D721Med (cell line): ENCODE measurements at regions not wholly inside any gene's neighbourhood (a gene's known extent, or its start where the extent isn't known, plus 50 kb on each side); places are given as distances from the start of the nearest gene placed in this dataset.
A peak's percentile ranks its signal among the peaks of the same experiment; 100 is the strongest.
"Not testable (repeated sequence)": the region's sequence is repeated elsewhere in the genome, so short reads cannot be mapped to it uniquely, and the experiment has no call there.

Experiments used
- DNase-seq: peaks from one replicate; pipeline ENCODE4 v3.0.0; 2011; ENCODE audit warnings: low spot score; ENCODE audit not compliant: insufficient read length
- FAIRE-seq: peaks from 2 replicates; lab custom pipeline; 2011; peaks lifted over from hg19 to GRCh38; lab: Jason Lieb, UNC
- TF ChIP-seq, protein P1 (sequence below): IDR thresholded peaks from 2 replicates; pipeline ENCODE4 v1.5.1; 2012; ENCODE audit warnings: mild to moderate bottlenecking, control low read depth; ENCODE audit not compliant: insufficient read depth; ENCODE audit errors: missing control alignments

- DNase-seq (peak; percentile 64), FAIRE-seq (no peak)
- TF ChIP-seq, protein P1, sequence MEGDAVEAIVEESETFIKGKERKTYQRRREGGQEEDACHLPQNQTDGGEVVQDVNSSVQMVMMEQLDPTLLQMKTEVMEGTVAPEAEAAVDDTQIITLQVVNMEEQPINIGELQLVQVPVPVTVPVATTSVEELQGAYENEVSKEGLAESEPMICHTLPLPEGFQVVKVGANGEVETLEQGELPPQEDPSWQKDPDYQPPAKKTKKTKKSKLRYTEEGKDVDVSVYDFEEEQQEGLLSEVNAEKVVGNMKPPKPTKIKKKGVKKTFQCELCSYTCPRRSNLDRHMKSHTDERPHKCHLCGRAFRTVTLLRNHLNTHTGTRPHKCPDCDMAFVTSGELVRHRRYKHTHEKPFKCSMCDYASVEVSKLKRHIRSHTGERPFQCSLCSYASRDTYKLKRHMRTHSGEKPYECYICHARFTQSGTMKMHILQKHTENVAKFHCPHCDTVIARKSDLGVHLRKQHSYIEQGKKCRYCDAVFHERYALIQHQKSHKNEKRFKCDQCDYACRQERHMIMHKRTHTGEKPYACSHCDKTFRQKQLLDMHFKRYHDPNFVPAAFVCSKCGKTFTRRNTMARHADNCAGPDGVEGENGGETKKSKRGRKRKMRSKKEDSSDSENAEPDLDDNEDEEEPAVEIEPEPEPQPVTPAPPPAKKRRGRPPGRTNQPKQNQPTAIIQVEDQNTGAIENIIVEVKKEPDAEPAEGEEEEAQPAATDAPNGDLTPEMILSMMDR, result peak; percentile 67
These were observed 104.2 kb upstream of the SLC7A14 start for GRCh38 chr3:170689893-170690660.

DNA sequence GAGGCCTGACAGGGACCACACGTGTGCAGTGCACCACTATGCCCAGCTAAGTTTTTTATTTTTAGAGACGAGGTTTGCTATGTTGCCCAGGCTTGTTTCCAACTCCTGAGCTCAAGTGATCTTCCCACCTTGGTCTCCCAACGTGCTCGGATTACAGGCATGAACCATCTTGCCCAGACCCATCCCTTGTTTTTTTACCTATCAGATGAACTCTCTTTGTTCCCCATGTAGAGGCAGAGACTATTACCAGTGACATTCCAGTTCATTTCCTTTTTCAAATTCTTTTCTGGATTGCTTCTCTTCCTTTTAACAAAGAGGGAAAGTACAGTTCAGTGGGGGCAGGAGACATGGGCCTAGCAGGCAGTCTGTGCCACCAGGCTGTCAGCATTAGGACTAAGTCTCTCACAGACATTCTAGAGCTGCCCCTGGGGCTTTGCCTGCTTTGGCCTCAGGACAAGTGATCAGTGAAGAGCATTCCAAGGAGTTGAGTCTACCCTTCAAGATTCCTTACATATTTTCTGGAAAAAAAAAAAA is 103.5 kb upstream of the SLC7A14 start:
- TF ChIP-seq, protein P1, result no peak
- no peak for FAIRE-seq
- DNase-seq, result no peak

DNA sequence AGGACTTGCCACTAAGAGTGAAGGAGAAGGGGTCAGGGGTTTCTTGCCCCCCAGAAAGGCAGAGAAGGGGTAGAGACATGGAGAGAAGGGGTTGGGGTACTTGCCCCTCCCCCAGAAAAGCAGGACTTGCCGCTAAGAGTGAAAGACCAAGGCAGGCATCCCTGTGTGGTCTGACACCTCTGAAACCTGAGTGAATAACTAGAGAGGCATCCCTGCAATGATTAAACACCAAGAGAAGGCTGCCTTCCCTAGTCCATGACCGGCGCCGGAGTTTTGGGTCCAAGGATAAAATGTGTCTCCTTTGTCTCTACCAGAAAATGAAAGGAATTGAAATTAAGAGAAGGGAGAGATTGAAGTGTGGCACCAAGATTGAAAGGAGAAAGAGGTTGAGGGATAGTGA is 102.3 kb upstream of the SLC7A14 start:
- not testable (repeated sequence) for FAIRE-seq, DNase-seq

- DNase-seq (no peak), FAIRE-seq (no peak)
These were observed 94.7 kb upstream of the SLC7A14 start for GRCh38 chr3:170680593-170680992.

GRCh38 chr3:170679190-170679589 is 93.3 kb upstream of the SLC7A14 start:
- FAIRE-seq, result no peak
- DNase-seq, result no peak
- TF ChIP-seq, protein P1, result no peak

More at GRCh38 chr3:170680593-170680992, 94.7 kb upstream of the SLC7A14 start:
- TF ChIP-seq, protein P1, result no peak

DNA sequence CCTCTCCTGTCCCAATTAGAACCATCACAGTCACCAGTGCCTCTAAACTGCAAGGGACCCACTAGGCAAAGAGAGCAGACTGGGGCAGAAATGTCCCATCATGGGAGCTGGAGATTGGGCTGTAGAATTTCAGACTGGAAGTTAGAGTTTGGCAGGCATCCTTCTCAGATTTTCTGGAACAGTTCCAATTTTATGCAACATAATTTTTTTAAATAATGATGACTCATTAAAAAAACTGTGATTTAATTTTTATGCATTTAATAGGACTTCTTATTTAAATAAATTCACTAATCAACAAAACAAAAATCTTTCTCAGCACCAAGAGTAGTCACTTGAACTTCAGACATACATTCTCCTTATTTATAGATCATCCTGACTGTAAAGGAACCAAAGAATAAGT is 84.6 kb upstream of the SLC7A14 start:
- DNase-seq (no peak), FAIRE-seq (no peak)
- TF ChIP-seq, protein P1, result no peak

- DNase-seq, FAIRE-seq: not testable (repeated sequence)
These were observed 77.1 kb upstream of the SLC7A14 start for GRCh38 chr3:170662986-170663385.

DNA sequence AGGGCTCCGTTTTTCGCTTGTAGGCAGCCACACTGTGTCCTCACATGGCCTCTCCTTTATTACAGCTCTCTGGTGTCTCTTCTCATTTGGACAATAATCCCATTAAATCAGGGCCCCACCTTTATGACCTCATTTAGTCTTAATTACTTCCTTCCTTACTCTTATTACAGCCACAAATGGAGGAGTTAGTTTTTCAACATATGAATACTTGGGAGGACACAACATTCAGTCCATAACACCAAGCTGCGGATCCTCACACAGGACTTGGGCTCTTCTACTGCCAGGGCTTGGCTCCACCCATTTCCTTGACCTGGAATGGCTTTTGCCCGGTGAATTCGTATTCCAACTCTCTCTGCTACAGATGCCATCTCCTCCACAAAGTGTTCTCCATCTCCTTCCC is 74.3 kb upstream of the SLC7A14 start:
- FAIRE-seq (no peak), DNase-seq (no peak)
- TF ChIP-seq, protein P1, result no peak
